ENCODE measurements at regions not wholly inside any gene's neighbourhood (a gene's known extent, or its start where the extent isn't known, plus 50 kb on each side); places are given as distances from the start of the nearest gene placed in this dataset.

- Histone ChIP-seq H3K36me3 (no peaks in the 10 kb centered on the region), H3K27me3 (replicated peaks; ENCODE audit: insufficient read depth) (no peaks in the 10 kb centered on the region), H3K4me1 (ENCODE audit: control insufficient read depth in 1 of 2, low read depth in 2 of 2) (no peaks in the 10 kb centered on the region), H3K9me3 (no peaks in the 10 kb centered on the region), H3K4me3 (no peak overlapping the region), H3K27ac (no peak overlapping the region)
- no peak for TF ChIP-seq CTCF (IDR thresholded peaks at IDR 0.05)
- ATAC-seq (ENCODE audit: insufficient number of reproducible peaks, low FRiP score, low read depth) (no peak), DNase-seq (ENCODE audit: low spot score) (no peak)
Measured at GRCh38 chr13:58889474-58889873, 1257.9 kb downstream of the PCDH17 start.

GRCh38 chr13:58893396-58893795 is 1261.9 kb downstream of the PCDH17 start:
- Histone ChIP-seq H3K27me3 (replicated peaks; ENCODE audit: insufficient read depth) (no peaks in the 10 kb centered on the region), H3K4me1 (ENCODE audit: control insufficient read depth in 1 of 2, low read depth in 2 of 2) (no peaks in the 10 kb centered on the region), H3K9me3 (no peaks in the 10 kb centered on the region), H3K36me3 (no peaks in the 10 kb centered on the region), H3K4me3 (no peak overlapping the region), H3K27ac (no peak overlapping the region)
- ATAC-seq (ENCODE audit: insufficient number of reproducible peaks, low FRiP score, low read depth) (no peak), DNase-seq (ENCODE audit: low spot score) (no peak)
- no peak for TF ChIP-seq CTCF (IDR thresholded peaks at IDR 0.05)

GRCh38 chr13:58906329-58907007 is 1257.3 kb downstream of the DIAPH3 start:
- Histone ChIP-seq H3K36me3 (no peaks in the 10 kb centered on the region), H3K27ac (no peak overlapping the region), H3K27me3 (replicated peaks; ENCODE audit: insufficient read depth) (no peaks in the 10 kb centered on the region), H3K4me3 (no peak overlapping the region), H3K4me1 (ENCODE audit: control insufficient read depth in 1 of 2, low read depth in 2 of 2) (no peaks in the 10 kb centered on the region), H3K9me3 (no peaks in the 10 kb centered on the region)
- ATAC-seq (ENCODE audit: insufficient number of reproducible peaks, low FRiP score, low read depth) (no peak), DNase-seq (ENCODE audit: low spot score) (no peak)
- TF ChIP-seq CTCF (IDR thresholded peaks at IDR 0.05), result no peak

GRCh38 chr13:58907347-58907746 is 1256.4 kb downstream of the DIAPH3 start:
- DNase-seq (ENCODE audit: low spot score) (no peak), ATAC-seq (ENCODE audit: insufficient number of reproducible peaks, low FRiP score, low read depth) (no peak)
- no peaks in the 10 kb centered on the region for H3K36me3 ChIP-seq
- no peak overlapping the region for H3K27ac ChIP-seq
- H3K4me3 ChIP-seq, result no peak overlapping the region
- H3K27me3 ChIP-seq (replicated peaks; ENCODE audit: insufficient read depth), result no peaks in the 10 kb centered on the region
- no peak for TF ChIP-seq CTCF (IDR thresholded peaks at IDR 0.05)
- no peaks in the 10 kb centered on the region for H3K9me3 ChIP-seq
- H3K4me1 ChIP-seq (ENCODE audit: control insufficient read depth in 1 of 2, low read depth in 2 of 2), result no peaks in the 10 kb centered on the region

- H3K4me3 ChIP-seq, result no peak overlapping the region
- H3K9me3 ChIP-seq, result no peaks in the 10 kb centered on the region
- ATAC-seq (ENCODE audit: insufficient number of reproducible peaks, low FRiP score, low read depth), result no peak
Measured at GRCh38 chr13:58908019-58908679, 1255.6 kb downstream of the DIAPH3 start.

More at GRCh38 chr13:58908019-58908679, 1255.6 kb downstream of the DIAPH3 start:
- no peak for TF ChIP-seq CTCF (IDR thresholded peaks at IDR 0.05)
- Histone ChIP-seq H3K27ac (no peak overlapping the region), H3K27me3 (replicated peaks; ENCODE audit: insufficient read depth) (no peaks in the 10 kb centered on the region), H3K36me3 (no peaks in the 10 kb centered on the region), H3K4me1 (ENCODE audit: control insufficient read depth in 1 of 2, low read depth in 2 of 2) (no peaks in the 10 kb centered on the region)
- DNase-seq (ENCODE audit: low spot score), result no peak

Measured in thoracic aorta (tissue), 2 donors.